A673 (cell line): ENCODE measurements at regions not wholly inside any gene's neighbourhood (a gene's known extent, or its start where the extent isn't known, plus 50 kb on each side); places are given as distances from the start of the nearest gene placed in this dataset.
"Not testable (repeated sequence)": the region's sequence is repeated elsewhere in the genome, so short reads cannot be mapped to it uniquely, and the experiment has no call there.

Source experiments
- BruUV-seq: library from RNA; stranded (reverse); fragments of 400-500 nt; replicated peaks from 2 replicates; lab custom pipeline; 2021; lab: Mats Ljungman, UMichigan
- CTCF ChIA-PET: fragments of 300-600 bp; sonication (Branson Sonifier 250); formaldehyde crosslinking; loops from one replicate; lab custom pipeline; 2022; ENCODE audit warnings: antibody characterized with exemption; lab: Charles Lee
- POLR2A ChIA-PET: fragments of 300-600 bp; sonication (Branson Sonifier 250); formaldehyde crosslinking; loops from one replicate; lab custom pipeline; 2022; ENCODE audit warnings: antibody characterized with exemption; ENCODE audit not compliant: low non-redundant PET; lab: Charles Lee
- DNase-seq: peaks from one replicate; pipeline ENCODE4 v3.0.0-alpha.2; 2015; ENCODE audit warnings: low spot score
- H3K27ac ChIP-seq: fragments of 200-600 bp; sonication (generic); 2 replicates; pipeline ENCODE4 v1.5.1; 2016; ENCODE audit warnings: mixed run types, low read depth, mild to moderate bottlenecking, mixed read lengths, antibody characterized with exemption, low read length; ENCODE audit not compliant: poor library complexity, severe bottlenecking
- H3K27me3 ChIP-seq: fragments of 200-600 bp; sonication (generic); replicated peaks from 2 replicates; pipeline ENCODE4 v1.6.1; 2017; ENCODE audit warnings: mixed run types, low read depth, mild to moderate bottlenecking, mixed read lengths, antibody characterized with exemption, low read length; ENCODE audit not compliant: insufficient read depth, poor library complexity
- H3K36me3 ChIP-seq: fragments of 200-600 bp; sonication (generic); 2 replicates; pipeline ENCODE4 v1.6.1; 2016; ENCODE audit warnings: mixed run types, mild to moderate bottlenecking, mixed read lengths, antibody characterized with exemption, low read length; ENCODE audit not compliant: insufficient read depth, poor library complexity, severe bottlenecking
- H3K4me1 ChIP-seq: fragments of 200-600 bp; sonication (generic); 2 replicates; pipeline ENCODE4 v1.6.1; 2017; ENCODE audit warnings: mixed run types, mild to moderate bottlenecking, mixed read lengths, antibody characterized with exemption, low read length; ENCODE audit not compliant: insufficient read depth, poor library complexity, severe bottlenecking
- H3K4me3 ChIP-seq: fragments of 200-600 bp; sonication (generic); 2 replicates; pipeline ENCODE4 v1.5.1; 2016; ENCODE audit warnings: low read depth, mixed run types, mild to moderate bottlenecking, mixed read lengths, low read length; ENCODE audit not compliant: poor library complexity, severe bottlenecking
- H3K9me3 ChIP-seq: fragments of 200-600 bp; sonication (generic); 2 replicates; pipeline ENCODE4 v1.6.1; 2016; ENCODE audit warnings: mixed run types, low read depth, mild to moderate bottlenecking, mixed read lengths, antibody characterized with exemption, low read length; ENCODE audit not compliant: poor library complexity, severe bottlenecking
- CTCF ChIP-seq: fragments of 300-800, 200-600 bp; sonication (generic); conservative IDR thresholded peaks from 2 replicates; pipeline ENCODE4 v1.5.1; 2017; ENCODE audit warnings: low read depth, mild to moderate bottlenecking, antibody characterized with exemption, low read length, moderate library complexity, mixed read lengths
- EZH2 ChIP-seq: fragments of 200-600 bp; sonication (generic); IDR thresholded peaks from 2 replicates; pipeline ENCODE4 v1.6.1; 2017; ENCODE audit warnings: borderline replicate concordance, low read depth, mild to moderate bottlenecking, mixed read lengths, antibody characterized with exemption, low read length; ENCODE audit not compliant: poor library complexity, severe bottlenecking
- intact Hi-C: fragments of 100-400 bp; cut with micrococcal nuclease; formaldehyde crosslinking; loops from one replicate; pipeline ENCODE4 v1.10.0; 2022; ENCODE audit not compliant: unreplicated experiment

GRCh38 chr10:109737626-109738025 is 185.7 kb downstream of the XPNPEP1 start:
- CTCF ChIA-PET: no interaction called here
- intact Hi-C loops: no loop called here
- POLR2A ChIA-PET: no interaction called here

GRCh38 chr10:109737009-109737408 is 186.3 kb downstream of the XPNPEP1 start:
- ChIA-PET CTCF (no interaction called here), POLR2A (no interaction called here)
- Histone ChIP-seq H3K27ac (no peak overlapping the region), H3K27me3 (no peaks in the 10 kb centered on the region), H3K36me3 (no peaks in the 10 kb centered on the region), H3K9me3 (no peaks in the 10 kb centered on the region), H3K4me3 (no peak overlapping the region), H3K4me1 (no peaks in the 10 kb centered on the region)
- BruUV-seq: no TSS peak
- intact Hi-C loops: no loop called here
- no peak for DNase-seq
- TF ChIP-seq EZH2: no peak

More at GRCh38 chr10:109737626-109738025, 185.7 kb downstream of the XPNPEP1 start:
- TF ChIP-seq EZH2 (no peak), CTCF (no peak)
- no peaks in the 10 kb centered on the region for H3K4me1 ChIP-seq
- H3K36me3 ChIP-seq: no peaks in the 10 kb centered on the region
- no peak overlapping the region for H3K27ac ChIP-seq
- BruUV-seq: no TSS peak
- DNase-seq: no peak
- no peaks in the 10 kb centered on the region for H3K27me3 ChIP-seq
- H3K4me3 ChIP-seq: no peak overlapping the region
- no peaks in the 10 kb centered on the region for H3K9me3 ChIP-seq

- no peaks in the 10 kb centered on the region for H3K9me3 ChIP-seq
- H3K27me3 ChIP-seq: no peaks in the 10 kb centered on the region
- H3K36me3 ChIP-seq: no peaks in the 10 kb centered on the region
- no TSS peak for BruUV-seq
- no peak for DNase-seq
- CTCF ChIA-PET: no interaction called here
- POLR2A ChIA-PET: no interaction called here
- TF ChIP-seq EZH2 (no peak), CTCF (no peak)
- no peak overlapping the region for H3K4me3 ChIP-seq
- no peaks in the 10 kb centered on the region for H3K4me1 ChIP-seq
- no peak overlapping the region for H3K27ac ChIP-seq
- intact Hi-C loops: no loop called here
These were observed 187.5 kb downstream of the XPNPEP1 start for GRCh38 chr10:109735776-109736175.

- no peak overlapping the region for H3K4me3 ChIP-seq
- ChIA-PET POLR2A (no interaction called here), CTCF (no interaction called here)
- H3K36me3 ChIP-seq: no peaks in the 10 kb centered on the region
- BruUV-seq: no TSS peak
- no peaks in the 10 kb centered on the region for H3K4me1 ChIP-seq
- intact Hi-C loops: no loop called here
- no peak for TF ChIP-seq CTCF
- TF ChIP-seq EZH2: no peak
- no peaks in the 10 kb centered on the region for H3K27me3 ChIP-seq
- H3K9me3 ChIP-seq: no peaks in the 10 kb centered on the region
- no peak overlapping the region for H3K27ac ChIP-seq
- no peak for DNase-seq
These were observed 190.9 kb downstream of the XPNPEP1 start for GRCh38 chr10:109732254-109732965.

GRCh38 chr10:109729895-109730294 is 193.4 kb downstream of the XPNPEP1 start:
- POLR2A ChIA-PET, H3K27ac ChIP-seq, BruUV-seq, CTCF ChIA-PET, H3K9me3 ChIP-seq, H3K36me3 ChIP-seq, H3K4me3 ChIP-seq, H3K27me3 ChIP-seq, DNase-seq, H3K4me1 ChIP-seq, intact Hi-C loops: not testable (repeated sequence)
